ENCODE measurements at regions not wholly inside any gene's neighbourhood (a gene's known extent, or its start where the extent isn't known, plus 50 kb on each side); places are given as distances from the start of the nearest gene placed in this dataset.
"Not testable (repeated sequence)": the region's sequence is repeated elsewhere in the genome, so short reads cannot be mapped to it uniquely, and the experiment has no call there.

DNA sequence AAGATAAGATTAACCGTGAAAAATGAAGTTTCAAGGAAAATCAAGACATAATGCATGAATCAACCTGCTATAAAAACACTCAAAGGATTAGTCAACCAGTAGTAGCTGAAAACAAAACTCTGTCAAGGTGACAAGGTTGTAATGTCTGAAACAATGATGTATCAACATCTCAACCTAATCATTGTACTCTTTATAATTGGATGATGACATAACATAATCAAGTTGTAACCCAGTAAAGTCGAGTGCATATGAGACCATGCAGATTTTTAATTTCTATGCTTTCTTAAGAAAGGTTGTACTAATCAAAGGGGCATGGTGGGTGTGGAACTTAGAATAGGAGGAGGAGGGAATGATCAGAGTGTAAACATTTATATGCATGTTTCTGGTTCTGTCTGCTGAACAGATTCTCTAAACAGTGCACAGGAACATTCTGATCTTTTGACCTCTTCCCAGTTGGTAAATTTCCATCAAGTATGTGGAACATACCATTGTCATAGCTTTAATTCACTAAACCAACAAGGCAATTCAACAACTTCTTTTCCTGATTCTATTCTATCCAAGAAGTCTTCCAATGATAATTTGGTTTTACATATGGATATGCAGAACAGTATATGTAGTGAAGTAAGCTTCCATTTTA, 253.7 kb downstream of the TTC6 start:
- no peak for DNase-seq

DNA sequence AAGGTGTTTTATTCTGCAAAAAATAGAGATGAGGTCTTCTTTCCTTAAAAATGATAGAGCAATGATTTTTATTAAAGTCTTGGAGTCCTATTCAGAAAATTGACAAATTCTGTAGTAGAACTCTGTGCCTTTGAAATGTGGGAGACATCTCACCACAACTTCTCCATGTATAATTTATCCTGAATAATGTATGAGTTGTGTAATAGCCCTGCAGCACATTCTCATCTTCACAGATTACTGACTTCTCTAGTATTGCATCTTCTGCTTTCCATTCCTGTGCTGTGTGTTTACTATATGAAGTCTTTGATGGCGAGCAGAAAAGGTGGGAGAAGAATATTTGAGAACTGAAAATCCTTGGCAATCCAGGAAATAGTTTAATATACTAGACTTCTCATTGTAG, 255.6 kb downstream of the TTC6 start:
- no peak for DNase-seq

DNA sequence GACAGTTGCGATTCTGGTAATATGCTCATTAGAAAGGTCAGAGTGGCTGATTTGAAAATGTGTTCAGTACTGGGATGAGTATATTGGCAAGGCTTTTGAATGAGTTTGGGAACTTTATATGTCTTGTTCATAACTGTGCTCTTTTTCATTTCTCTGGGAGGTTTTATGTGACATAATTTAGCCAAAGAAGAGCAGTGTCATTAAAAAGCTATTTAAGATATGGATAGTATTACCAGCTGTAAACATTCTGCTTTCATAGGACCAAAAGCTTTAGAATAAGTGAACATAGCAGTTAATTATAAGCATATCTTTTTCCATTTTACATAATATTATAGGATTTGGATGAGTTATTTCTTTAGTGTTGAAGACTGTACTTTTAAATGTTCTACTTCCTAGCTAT, 260.4 kb downstream of the TTC6 start:
- DNase-seq: no peak

DNA sequence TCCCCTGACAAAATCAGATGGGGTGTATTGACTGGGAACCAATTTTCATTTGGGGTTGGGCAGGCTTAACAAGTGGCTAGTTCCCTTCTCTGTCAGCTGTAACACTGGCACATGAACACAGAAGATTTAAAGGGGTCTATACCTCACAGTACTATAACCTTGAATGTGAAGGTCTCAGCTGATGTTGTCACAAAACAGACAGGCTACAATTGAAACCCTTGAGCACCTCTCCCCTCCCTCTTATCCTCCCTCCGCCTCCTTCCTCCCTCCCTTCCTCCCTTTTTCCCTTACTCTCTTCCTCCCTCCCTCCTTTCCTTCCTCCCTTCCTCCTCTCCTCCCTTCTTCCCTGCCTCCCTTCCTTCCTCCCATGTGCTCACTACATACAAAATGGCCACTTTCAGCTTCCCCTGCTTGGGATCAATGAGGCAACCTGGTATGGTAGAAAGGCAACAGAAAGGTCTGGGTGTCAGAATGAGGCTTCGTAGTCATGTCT, 262.4 kb downstream of the TTC6 start:
- DNase-seq: no peak

DNA sequence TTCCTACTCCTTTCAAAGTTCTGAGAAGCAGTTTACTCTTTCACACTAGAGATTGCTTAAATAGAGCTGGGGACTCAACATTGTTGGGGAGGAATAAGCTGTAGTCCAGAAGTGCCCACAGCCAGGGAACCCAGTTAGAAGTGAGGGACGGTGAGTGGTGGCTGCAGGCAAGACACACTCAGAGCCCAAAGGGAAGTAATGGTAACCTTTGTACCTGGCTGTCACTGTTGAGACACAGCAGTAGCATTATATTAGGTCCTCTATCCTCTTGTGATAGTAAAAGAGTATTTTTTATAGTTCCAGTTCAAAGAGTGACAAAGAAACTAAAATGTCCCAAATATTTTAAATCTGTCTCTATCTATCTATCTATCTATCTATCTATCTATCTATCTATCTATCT, 263.3 kb downstream of the TTC6 start:
- no peak for DNase-seq

DNA sequence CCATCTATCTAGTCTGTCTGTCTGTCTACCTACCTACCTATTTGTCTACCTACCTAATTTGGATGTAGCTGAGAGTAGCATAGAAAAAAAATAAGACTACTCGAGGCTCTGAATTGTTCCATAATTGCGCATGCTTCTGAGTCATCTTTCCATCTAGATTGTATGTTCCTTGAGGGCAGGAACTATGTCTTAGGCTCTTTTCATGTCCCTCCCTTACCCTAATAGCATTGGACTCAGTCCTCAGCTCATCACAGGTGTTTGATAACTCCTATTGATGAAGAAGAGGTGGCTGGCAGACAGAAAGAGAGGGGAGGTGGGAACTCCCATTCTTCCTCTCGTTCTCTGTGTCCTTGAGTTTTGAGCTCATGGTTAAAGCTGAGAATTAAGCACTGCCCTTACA, 263.7 kb downstream of the TTC6 start:
- no peak for DNase-seq

DNA sequence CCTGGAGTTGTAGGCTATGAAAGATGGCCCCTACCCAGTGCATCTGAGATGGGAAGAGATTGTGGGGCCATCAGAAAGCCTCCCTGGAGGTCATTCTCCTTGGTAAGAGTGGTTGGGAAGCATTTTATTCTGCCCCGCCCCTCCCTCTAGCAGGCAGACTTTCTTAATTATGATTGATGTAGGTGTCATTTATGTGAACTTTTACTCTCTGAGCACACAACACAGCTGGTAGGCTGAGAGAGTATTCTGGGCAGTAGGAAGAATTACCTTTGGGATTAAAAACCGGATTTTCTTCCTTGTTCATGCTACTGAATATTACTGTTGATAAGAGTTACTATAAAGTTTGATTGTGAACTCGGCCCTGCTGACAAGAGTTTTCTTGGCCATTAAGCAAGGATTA, 266.8 kb downstream of the TTC6 start:
- no peak for DNase-seq

DNA sequence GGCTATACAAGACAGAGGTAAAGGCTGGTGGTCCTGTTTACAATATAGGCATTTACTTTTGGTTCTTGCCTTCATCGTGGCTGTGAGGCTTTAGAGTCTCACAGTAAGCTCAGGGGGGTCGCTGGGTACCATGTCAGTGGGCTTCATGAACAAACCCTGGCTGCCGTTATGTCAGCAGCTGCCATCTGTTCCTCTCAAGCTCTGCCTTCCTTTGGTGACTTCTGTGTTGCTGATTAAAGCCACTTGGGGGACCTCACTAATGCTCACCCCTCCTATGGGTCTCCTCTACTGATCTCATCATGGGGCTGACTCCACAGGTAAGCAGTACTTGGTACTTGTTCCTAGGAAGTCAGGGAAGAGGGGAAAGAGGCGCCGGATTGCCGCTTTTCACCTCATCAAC, 268.7 kb downstream of the TTC6 start:
- DNase-seq: no peak

DNA sequence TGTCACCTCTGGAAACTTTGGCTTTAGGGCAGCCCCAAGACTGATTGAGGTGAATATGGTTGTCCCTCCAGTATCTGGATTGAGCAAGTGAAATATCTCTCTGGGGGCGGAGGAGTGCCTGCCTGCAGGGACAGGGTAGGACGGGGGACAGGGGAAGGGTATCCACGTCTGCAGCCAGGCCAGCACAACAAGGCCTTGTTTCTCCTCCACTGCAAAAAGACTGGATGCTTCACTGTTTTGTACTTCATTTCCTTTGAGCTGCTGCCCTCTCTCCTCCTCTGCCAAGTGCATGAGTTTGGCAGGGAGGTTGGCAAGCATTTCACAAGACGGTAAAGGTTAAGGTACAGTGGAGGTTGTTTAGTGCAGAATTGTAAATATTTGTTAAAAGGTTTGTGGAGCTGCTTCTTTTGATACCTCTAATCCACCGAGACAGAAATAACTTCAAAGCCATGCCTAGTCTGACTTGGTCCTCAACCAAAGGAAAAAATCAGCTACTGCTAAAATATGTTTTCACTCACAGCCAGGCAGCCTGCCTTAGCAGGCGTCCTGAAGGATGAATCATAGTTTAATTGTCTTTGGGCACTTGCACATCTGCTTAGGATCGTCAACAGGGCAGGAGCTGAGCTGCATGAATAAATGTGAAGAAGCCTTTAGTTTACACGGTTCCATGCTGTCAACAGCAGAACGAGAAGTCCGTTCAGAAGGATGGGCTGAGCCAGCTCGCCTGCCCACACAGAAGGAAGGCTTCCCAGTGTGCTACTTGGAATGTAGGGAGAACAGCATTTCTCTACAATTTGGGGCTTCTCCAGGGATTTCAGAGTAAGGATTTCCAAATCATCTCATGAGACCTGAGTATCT, 269.7 kb downstream of the TTC6 start:
- DNase-seq: peak; percentile 73

DNA sequence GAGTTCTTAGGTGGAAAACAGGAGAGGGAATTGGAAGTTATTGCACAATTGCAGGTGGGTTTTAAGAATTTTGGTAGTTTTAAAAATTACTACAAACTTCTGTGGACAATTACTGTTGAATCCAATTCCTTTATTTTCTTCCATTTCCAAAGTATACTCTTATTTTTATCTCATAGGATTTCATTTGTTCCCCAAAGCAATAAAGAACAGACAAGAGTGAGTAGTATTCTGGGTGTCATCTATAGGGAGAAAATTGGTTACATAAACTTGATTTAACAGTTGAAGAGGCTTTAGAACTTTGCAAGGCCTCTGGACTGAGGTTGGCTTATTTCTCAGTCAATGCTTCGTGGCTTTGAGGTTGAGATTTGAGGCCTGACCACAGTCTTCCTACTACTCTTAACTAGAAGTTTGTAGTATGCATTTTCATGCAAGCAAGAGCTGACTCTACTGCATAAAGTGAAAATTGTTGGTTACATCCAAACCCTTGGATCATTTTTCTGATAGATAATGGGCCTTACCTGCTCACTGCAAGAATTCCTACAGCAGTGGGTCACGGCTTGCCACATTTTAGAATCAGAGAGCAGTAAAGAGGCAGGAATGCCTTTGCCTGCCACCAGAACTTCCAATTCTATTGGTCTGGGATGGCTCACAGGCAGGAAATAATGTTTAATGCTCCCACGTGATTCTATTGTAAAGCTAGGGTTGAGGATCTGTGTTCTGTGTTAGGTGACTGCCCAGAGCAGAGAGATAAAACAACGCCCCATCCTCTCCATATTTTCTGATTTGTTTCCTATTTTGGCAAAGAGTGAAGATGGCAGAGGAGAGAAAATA, 270.5 kb downstream of the TTC6 start:
- no peak for DNase-seq

DNA sequence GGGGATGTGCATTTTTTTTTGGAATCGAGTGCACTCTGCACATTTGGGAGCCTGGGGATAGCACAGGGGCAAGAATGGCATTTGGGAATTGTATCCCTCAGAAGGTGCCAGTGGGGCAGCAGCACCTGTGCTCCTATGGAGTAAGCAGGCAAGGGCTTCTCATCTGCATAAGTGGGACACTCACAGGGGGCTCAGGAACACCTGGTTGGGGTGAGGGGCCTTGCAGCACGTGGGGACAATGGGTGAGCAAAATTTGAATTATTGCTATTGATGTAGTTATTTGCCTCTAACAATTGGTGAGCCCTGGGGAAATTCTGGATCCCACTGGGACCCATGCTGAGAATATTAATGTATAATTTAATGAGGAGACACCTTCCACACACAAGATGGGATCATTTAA, 274.2 kb downstream of the TTC6 start:
- no peak for DNase-seq

DNA sequence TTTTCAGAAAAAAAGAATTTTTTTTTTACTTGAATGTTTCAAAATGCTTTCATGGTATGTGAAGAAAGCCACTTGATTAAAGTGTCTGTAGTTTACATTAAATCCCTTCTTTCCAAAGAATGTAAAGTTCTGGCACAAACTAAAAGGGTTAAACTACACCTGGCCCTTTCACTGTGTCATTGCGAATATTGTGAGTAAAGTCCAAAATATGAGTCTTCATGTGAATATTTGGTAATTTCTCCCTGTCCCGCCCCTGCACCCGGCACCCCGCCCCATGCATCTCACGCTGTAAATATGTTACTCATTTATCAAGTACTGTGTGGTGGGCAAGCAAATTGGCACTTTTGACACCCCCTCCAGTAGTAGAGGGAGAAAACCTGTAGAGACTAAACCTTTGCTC, 274.7 kb downstream of the TTC6 start:
- no peak for DNase-seq

DNA sequence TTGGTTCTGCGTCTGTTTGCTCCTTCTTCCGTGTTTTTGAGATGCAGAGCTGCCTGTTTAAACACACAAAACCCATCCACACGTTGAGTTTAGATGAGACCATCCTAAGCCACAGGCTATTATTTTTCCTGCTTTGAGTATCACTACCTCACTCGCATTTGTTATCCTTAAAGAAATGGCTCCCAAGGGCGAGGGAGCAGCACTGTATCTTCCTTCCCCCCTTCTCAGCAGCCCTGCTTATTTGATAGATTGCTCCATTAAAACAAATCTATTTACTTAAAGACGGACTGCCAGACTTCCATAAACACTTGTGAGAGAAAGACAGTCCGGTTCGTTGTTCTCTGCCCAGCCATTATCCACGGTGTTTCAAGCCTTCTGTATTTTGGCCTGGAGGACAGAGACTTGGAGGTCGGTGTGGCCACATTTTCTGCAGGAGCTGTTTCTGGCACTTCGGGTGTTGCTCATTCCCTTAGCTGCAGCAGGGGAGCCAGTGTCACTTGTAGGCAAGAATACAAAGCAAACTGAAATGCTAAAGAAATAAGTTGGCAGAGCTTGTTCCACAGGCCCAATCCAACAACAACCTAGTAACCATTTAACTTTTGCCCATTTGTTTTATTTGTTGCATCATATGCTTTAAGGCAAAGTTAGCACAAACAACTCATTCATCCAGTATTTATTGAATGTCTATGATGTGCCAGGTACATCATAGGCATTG, 275.4 kb downstream of the TTC6 start:
- DNase-seq: no peak

DNA sequence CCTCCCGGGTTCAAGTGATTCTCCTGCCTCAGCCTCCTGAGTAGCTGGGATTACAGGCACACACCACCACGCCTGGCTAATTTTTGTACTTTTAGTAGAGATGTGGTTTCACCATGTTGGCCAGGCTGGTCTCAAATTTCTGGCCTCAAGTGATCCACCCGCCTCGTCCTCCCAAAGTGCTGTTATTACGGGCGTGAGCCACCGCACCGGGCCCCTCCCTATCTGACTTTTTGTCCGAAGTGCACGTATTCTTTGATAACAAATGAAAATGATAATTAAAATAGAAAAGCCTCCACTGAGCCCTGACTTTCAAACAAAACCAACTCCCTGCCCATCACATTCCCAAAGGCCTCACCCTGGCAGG, 278.6 kb downstream of the TTC6 start:
- DNase-seq: not testable (repeated sequence)

DNA sequence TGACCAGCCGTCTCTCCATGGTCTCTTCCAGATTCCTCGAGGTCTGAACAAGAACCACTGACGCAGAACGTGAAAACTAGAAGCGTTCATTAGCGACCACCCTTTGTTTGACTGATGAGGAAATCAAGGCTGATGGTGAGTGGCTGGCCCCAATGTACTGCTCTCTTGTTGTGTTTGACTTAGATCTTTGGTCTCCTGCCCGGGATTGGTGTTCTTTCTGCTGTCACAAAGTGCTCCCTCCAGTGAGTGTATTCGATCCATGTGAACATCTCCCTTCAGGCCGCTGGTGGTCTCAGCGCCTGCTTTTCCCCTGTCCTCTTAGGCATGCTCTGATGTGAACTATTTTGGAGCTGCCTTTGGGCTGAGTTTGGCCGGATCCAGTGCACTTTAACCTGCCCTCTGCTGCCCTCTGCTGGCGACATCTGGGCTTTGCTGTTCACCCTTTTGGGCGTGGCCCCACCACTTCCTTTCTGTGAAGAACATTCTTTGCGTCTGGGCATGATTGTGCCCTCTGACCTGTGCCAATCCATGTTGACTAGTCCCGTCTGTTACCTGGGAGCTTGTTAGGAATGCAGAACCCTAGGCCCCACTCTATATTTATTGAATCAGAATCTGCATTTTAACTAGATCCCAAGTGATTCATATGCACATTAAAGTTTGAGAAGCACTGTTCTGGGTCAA, 279.1 kb downstream of the TTC6 start:
- DNase-seq: peak; percentile 58

DNA sequence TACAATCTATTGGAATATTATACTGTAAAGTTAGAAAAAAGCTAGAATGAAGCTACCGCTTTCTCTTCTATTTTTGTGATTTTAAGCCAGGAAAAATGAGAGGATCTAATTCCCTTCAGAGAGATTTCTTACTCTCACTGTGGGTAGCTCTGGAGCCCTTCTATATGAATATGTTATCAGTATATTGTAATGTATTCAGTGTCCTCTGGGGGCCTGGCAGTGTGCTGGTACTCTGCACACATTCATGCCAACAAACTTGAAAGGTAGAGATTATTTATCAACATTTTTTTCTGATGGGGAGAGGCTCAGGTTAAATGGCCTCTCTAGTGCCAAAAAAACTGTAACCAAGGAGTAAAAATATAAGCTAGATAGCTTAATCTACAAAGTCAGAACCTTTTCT, 292.8 kb downstream of the TTC6 start:
- no peak for DNase-seq

DNA sequence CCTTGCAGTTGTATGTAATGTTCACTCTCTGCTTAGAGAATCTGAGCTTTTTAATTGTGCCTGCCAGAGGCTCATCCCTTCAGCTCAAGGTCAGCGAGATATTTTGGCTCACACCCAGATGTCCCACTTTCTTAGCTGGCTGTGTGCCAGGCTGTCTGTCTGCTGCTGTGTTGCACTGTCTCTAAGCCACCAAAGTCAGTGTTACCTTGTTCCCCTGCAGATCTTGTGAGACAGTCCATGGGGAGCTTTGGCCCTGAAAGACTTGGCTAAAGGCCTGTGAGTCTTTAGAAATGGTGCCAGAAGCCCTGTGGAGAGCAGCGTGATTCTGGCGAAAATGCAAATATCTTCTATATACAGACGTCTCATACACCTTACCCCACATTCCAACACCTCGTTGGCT, 293.7 kb downstream of the TTC6 start:
- DNase-seq: no peak

DNA sequence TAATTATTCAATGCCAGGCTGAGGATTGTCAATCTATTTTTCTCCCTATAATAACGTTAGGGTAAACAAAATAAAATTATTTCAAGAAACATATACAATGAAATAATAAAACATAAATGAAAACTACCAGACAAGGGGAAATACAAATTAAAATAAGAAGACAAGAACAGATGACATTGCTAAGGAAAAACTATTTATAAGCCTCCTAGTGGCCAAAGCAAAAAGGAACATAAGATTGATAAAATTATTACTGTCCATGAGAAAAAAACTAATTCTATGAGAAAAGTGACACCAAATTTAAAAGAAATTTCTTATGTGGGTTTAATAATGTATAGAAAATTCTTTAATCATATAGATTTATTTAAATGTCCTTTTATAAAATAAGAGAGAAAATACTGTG, 294.7 kb downstream of the TTC6 start:
- DNase-seq: no peak

DNA sequence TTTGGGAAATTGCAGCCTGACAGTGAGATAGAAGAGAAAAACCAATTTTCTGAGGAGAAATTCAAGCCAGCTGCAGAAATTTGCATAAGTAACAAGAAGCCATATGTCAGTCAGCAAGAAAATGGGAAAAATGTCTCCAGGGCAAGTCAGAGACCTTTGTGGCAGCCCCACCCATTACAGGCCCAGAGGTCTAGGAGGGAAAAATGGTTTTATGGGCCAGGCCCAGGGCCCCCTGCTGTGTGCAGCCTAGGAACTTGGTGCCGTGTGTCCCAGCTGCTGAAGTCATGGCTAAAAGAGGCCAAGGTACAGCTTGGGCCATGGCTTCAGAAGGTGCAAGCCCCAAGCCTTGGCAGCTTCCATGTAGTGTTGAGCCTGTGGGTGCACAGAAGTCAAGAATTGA, 296.1 kb downstream of the TTC6 start:
- DNase-seq: not testable (repeated sequence)

DNA sequence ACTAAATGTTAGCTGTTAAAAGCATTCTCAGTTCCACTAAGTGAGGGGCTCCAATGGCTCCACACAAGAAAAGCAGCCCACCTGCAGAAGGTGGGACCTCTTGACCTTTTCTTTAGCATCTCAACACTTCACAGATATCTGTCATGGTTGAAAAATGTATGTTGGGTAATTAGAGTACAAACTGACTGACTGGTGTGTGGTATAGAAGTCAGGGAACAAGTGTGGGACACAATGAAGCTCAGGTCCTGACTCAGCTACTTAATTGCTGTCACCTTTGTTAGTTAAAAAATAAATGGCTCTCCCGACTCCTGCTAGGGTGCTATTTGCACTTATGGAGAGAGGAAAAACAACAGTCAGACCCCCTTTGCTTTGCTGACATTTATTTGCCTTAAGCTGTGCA, 299.0 kb downstream of the TTC6 start:
- no peak for DNase-seq

DNA sequence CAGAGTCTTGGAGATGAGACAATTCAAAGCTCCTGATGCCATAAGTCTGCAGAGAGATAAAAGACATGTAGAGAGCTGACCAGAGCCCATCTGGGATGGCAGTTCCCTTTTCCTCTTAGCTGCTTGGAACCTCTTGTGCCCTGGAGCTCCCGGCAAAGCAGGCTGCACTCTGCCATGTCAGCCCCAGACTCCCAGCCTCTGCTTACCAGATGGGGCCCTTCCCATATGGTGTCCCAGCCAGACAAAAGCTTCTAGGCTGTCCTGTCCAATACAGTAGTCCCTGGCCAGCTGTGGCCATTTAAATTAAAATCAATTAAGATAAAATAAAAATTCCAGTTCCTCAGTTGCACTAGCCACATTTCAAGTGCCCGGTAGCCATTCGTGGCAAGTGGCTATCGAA, 303.9 kb downstream of the TTC6 start:
- DNase-seq: no peak

DNA sequence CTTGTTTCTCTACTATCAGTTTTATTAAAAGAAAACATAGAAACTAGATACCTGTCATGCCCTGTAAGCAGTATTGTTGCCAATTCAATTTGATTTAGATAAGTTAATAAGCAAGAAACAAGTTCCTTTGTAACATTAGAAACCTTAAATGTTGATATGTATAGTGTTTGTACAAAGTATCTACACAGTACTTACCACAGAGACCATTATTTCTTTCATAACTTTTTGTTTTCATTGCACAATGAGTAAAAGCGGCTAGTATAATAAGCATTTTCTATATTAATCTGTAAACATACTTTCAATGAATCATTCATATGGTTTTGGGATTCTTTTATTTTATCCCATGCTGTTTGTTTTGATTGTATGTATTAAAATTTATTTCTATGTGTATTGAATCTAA, 305.1 kb downstream of the TTC6 start:
- DNase-seq: no peak

Measured in fibroblast of skin of right quadriceps (primary cell).